A549 (cell line): ENCODE measurements at regions not wholly inside any gene's neighbourhood (a gene's known extent, or its start where the extent isn't known, plus 50 kb on each side); places are given as distances from the start of the nearest gene placed in this dataset.

Experiments
- ATAC-seq, 2 experiments: fragments of 200-7000 bp in 1 of 2; fragments of >200 bp in 1 of 2; cut with Nextera tagmentation in 1 of 2; cut with Tn5 transposase in 1 of 2; 3 replicates each; pipeline versions ENCODE4 v1.8.0 to v1.9.1; 2018 to 2020; ENCODE audit warnings: mild to moderate bottlenecking in 1 of 2, moderate library complexity in 1 of 2
- CTCF ChIA-PET: fragments of 300-600 bp; sonication (Branson Sonifier 250); formaldehyde crosslinking; extraction: SDS; loops from one replicate; lab custom pipeline; 2021; ENCODE audit warnings: antibody characterized with exemption, inconsistent platforms; lab: Yijun Ruan, JAX
- POLR2A ChIA-PET: fragments of 350-600 bp; formaldehyde crosslinking; extraction: SDS; loops from one replicate; lab custom pipeline; 2021; ENCODE audit warnings: antibody characterized with exemption, inconsistent platforms; lab: Yijun Ruan, JAX
- DNase-seq, 2 experiments: peaks; one replicate each; pipeline versions ENCODE4 v3.0.0 to v3.0.0-alpha.2; 2011 to 2016; ENCODE audit warnings: low read depth in 1 of 2, low spot score in 1 of 2
- FAIRE-seq: peaks from 2 replicates; lab custom pipeline; 2011; peaks lifted over from hg19 to GRCh38; lab: Jason Lieb, UNC
- H3K27ac ChIP-seq, 2 experiments: fragments of >200 bp; sonication (Bioruptor Twin); formaldehyde crosslinking; 3 replicates each; pipeline ENCODE4 v1.5.1; 2016 to 2017
- H3K4me1 ChIP-seq: fragments of >200 bp; sonication (Bioruptor Twin); formaldehyde crosslinking; 3 replicates; pipeline ENCODE4 v1.6.1; 2016
- H3K4me2 ChIP-seq: fragments of >200 bp; sonication (Bioruptor Twin); formaldehyde crosslinking; 3 replicates; pipeline ENCODE4 v1.6.1; 2016
- H3K4me3 ChIP-seq: fragments of >200 bp; sonication (Bioruptor Twin); formaldehyde crosslinking; 3 replicates; pipeline ENCODE4 v1.5.1; 2016
- H3K9me3 ChIP-seq: fragments of >200 bp; sonication (Bioruptor Twin); formaldehyde crosslinking; 3 replicates; pipeline ENCODE4 v1.6.1; 2016
- CBX2 ChIP-seq: fragments of 200-600 bp; sonication (generic); IDR thresholded peaks from 2 replicates; pipeline ENCODE4 v1.6.1; 2016; ENCODE audit warnings: low read depth, mild to moderate bottlenecking, borderline replicate concordance
- CBX8 ChIP-seq: fragments of 200-600 bp; sonication (generic); IDR thresholded peaks from 2 replicates; pipeline ENCODE4 v1.6.1; 2016
- CHD4 ChIP-seq: fragments of 200-600 bp; sonication (generic); IDR thresholded peaks from 2 replicates; pipeline ENCODE4 v1.6.1; 2016; ENCODE audit warnings: antibody characterized with exemption, mild to moderate bottlenecking, borderline replicate concordance
- EP300 ChIP-seq, 2 experiments: fragments of >200 bp; sonication (Bioruptor Twin); formaldehyde crosslinking; IDR thresholded peaks; 2 replicates in 1 of 2; 3 replicates in 1 of 2; pipeline ENCODE4 v1.6.1; 2016 to 2017
- ESRRA ChIP-seq: fragments of 150-350 bp; IDR thresholded peaks from 2 replicates; pipeline ENCODE4 v1.6.1; 2014; ENCODE audit warnings: mild to moderate bottlenecking, low read length, borderline replicate concordance
- FOSB ChIP-seq: fragments of 250-450 bp; sonication (Bioruptor Pico); IDR thresholded peaks from 2 replicates; pipeline ENCODE4 v1.5.0; 2020; ENCODE audit warnings: mild to moderate bottlenecking, moderate library complexity
- FOXS1 ChIP-seq: fragments of 250-450 bp; sonication (Bioruptor Pico); IDR thresholded peaks from 2 replicates; pipeline ENCODE4 v1.5.0; 2020; ENCODE audit warnings: mild to moderate bottlenecking, moderate library complexity
- GATA3 ChIP-seq: IDR thresholded peaks from 2 replicates; pipeline ENCODE4 v1.6.1; 2012; ENCODE audit warnings: borderline replicate concordance
- HDAC2 ChIP-seq: fragments of 200-600 bp; sonication (generic); IDR thresholded peaks from 2 replicates; pipeline ENCODE4 v1.6.1; 2016
- HEYL ChIP-seq: fragments of 250-450 bp; sonication (Bioruptor Pico); IDR thresholded peaks from 2 replicates; pipeline ENCODE4 v1.8.0; 2021; ENCODE audit warnings: mild to moderate bottlenecking, moderate library complexity
- HOXB5 ChIP-seq: fragments of 250-450 bp; sonication (Bioruptor Pico); IDR thresholded peaks from 2 replicates; pipeline ENCODE4 v1.5.0; 2020; ENCODE audit warnings: mild to moderate bottlenecking, moderate library complexity
- JUNB ChIP-seq: fragments of >200 bp; sonication (Bioruptor Twin); formaldehyde crosslinking; IDR thresholded peaks from 2 replicates; pipeline ENCODE4 v1.6.1; 2016
- MYC ChIP-seq: IDR thresholded peaks from 2 replicates; pipeline ENCODE4 v1.6.1; 2012; ENCODE audit warnings: mild to moderate bottlenecking, inconsistent platforms, low read length, improper control_type of control experiment, borderline replicate concordance
- NFE2L2 ChIP-seq: fragments of 150-350 bp; conservative IDR thresholded peaks from 2 replicates; pipeline ENCODE4 v1.6.1; 2014; ENCODE audit warnings: low read length
- NPAS2 ChIP-seq: fragments of 250-450 bp; sonication (Bioruptor Pico); IDR thresholded peaks from 2 replicates; pipeline ENCODE4 v1.8.0; 2022; ENCODE audit warnings: mild to moderate bottlenecking, moderate library complexity, borderline replicate concordance
- NR3C1 ChIP-seq: fragments of >200 bp; sonication (Bioruptor Twin); formaldehyde crosslinking; IDR thresholded peaks from 3 replicates; pipeline ENCODE4 v1.6.1; 2017
- PHF8 ChIP-seq: fragments of 200-600 bp; sonication (generic); IDR thresholded peaks from 2 replicates; pipeline ENCODE4 v1.6.1; 2016; ENCODE audit warnings: low read depth, mild to moderate bottlenecking, antibody characterized with exemption, moderate library complexity, borderline replicate concordance
- POLR2A ChIP-seq: IDR thresholded peaks from 2 replicates; pipeline ENCODE4 v1.6.1; 2012; ENCODE audit warnings: mild to moderate bottlenecking, low read length
- POLR2AphosphoS2 ChIP-seq: conservative IDR thresholded peaks from 2 replicates; pipeline ENCODE4 v1.6.1; 2012; ENCODE audit warnings: low read length, improper control_type of control experiment, inconsistent platforms
- RAD21 ChIP-seq, 2 experiments: fragments of >200 bp in 1 of 2; sonication (Bioruptor Twin) in 1 of 2; formaldehyde crosslinking in 1 of 2; IDR thresholded peaks in 1 of 2; conservative IDR thresholded peaks in 1 of 2; 2 replicates in 1 of 2; 3 replicates in 1 of 2; pipeline ENCODE4 v1.6.1; 2012 to 2018; ENCODE audit warnings: inconsistent platforms in 1 of 2
- RNF2 ChIP-seq: fragments of 200-600 bp; sonication (generic); IDR thresholded peaks from 2 replicates; pipeline ENCODE4 v1.6.1; 2016; ENCODE audit warnings: low read depth, mild to moderate bottlenecking, antibody characterized with exemption, moderate library complexity, borderline replicate concordance
- SMC3 ChIP-seq: fragments of >200 bp; sonication (Bioruptor Twin); formaldehyde crosslinking; IDR thresholded peaks from 3 replicates; pipeline ENCODE4 v1.6.1; 2018; ENCODE audit warnings: inconsistent platforms
- SREBF2 ChIP-seq: fragments of 450-650 bp; IDR thresholded peaks from 2 replicates; pipeline ENCODE4 v1.6.1; 2014; ENCODE audit warnings: mild to moderate bottlenecking, moderate library complexity
- ZNF302 ChIP-seq: fragments of 250-450 bp; sonication (Bioruptor Pico); IDR thresholded peaks from 2 replicates; pipeline ENCODE4 v1.9.0; 2021; ENCODE audit warnings: inconsistent platforms, mild to moderate bottlenecking, moderate library complexity
- WGBS: methylation state at CpG from one replicate; pipeline ENCODE4 v1.1.6; 2017; ENCODE audit errors: missing lambda C conversion rate; 5-methylcytosine and 5-hydroxymethylcytosine counted together
- TF ChIP-seq, protein P1 (sequence below): fragments of 200-600 bp; sonication (generic); IDR thresholded peaks from 2 replicates; pipeline ENCODE4 v1.6.1; 2016; ENCODE audit warnings: antibody characterized with exemption, mild to moderate bottlenecking, moderate library complexity
- TF ChIP-seq, protein P2 (sequence below): fragments of 250-450 bp; sonication (Bioruptor Pico); IDR thresholded peaks from 2 replicates; pipeline ENCODE4 v1.5.0; 2020; ENCODE audit warnings: low read depth, mild to moderate bottlenecking, moderate library complexity
- TF ChIP-seq, protein P3 (sequence below): fragments of 150-350 bp; IDR thresholded peaks from 2 replicates; pipeline ENCODE4 v1.6.1; 2014; ENCODE audit warnings: low read depth, mild to moderate bottlenecking, low read length
- TF ChIP-seq, protein P4 (sequence below): fragments of >200 bp; sonication (Bioruptor Twin); formaldehyde crosslinking; IDR thresholded peaks from 3 replicates; pipeline ENCODE4 v1.6.1; 2016
- TF ChIP-seq, protein P5 (sequence below): fragments of 250-450 bp; sonication (Bioruptor Pico); IDR thresholded peaks from 2 replicates; pipeline ENCODE4 v1.5.0; 2021; ENCODE audit warnings: mild to moderate bottlenecking, moderate library complexity, borderline replicate concordance
- TF ChIP-seq, protein P6 (sequence below): IDR thresholded peaks from 2 replicates; pipeline ENCODE4 v1.6.1; 2012

DNA sequence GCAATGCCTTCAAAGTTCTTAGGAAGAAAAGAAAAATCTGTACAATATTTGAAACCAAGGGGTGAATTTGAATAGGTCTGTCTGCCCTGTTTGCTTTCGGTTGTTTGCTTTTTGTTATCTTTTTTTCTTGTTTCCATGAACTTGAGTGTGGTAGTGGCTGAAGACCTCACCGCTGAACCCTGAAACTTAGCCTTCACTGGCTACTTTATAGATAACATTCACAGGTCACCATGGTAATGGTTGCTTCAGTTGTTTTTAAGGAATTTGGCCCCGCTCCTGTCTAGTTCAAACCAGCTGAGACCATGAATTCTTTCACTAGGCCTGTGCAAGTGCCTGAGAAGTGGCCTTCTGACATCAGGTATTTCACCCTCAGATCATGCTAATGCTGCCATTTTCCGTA is 137.0 kb upstream of the PMFBP1 start:
- Histone ChIP-seq H3K27ac (no peak overlapping the region), H3K4me1 (no peaks in the 10 kb centered on the region), H3K4me2 (no peak overlapping the region), H3K9me3 (0 out of 3 replicates have a peak, but pooled peaks cover 3% of the 10 kb centered on the region), H3K4me3 (no peak overlapping the region)
- 25% methylated on average over 4 of the region's 4 CpGs for WGBS
- ATAC-seq: no peak
- no peak for DNase-seq
- no peak for FAIRE-seq
- CTCF ChIA-PET: interaction anchor here (0.6 to 1.2 kb wide), 2 partner anchors 38 to 91 kb away, joined by 3 to 4 read pairs; no protein-coding TSS in a partner anchor
- POLR2A ChIA-PET: no interaction called here
- no peak for TF ChIP-seq RNF2
- no peak for TF ChIP-seq HOXB5 (CRISPR knock-in tag)
- no peak for TF ChIP-seq GATA3
- no peak for TF ChIP-seq FOSB (CRISPR knock-in tag)
- no peak for TF ChIP-seq FOXS1 (CRISPR knock-in tag)
- TF ChIP-seq, protein P1, sequence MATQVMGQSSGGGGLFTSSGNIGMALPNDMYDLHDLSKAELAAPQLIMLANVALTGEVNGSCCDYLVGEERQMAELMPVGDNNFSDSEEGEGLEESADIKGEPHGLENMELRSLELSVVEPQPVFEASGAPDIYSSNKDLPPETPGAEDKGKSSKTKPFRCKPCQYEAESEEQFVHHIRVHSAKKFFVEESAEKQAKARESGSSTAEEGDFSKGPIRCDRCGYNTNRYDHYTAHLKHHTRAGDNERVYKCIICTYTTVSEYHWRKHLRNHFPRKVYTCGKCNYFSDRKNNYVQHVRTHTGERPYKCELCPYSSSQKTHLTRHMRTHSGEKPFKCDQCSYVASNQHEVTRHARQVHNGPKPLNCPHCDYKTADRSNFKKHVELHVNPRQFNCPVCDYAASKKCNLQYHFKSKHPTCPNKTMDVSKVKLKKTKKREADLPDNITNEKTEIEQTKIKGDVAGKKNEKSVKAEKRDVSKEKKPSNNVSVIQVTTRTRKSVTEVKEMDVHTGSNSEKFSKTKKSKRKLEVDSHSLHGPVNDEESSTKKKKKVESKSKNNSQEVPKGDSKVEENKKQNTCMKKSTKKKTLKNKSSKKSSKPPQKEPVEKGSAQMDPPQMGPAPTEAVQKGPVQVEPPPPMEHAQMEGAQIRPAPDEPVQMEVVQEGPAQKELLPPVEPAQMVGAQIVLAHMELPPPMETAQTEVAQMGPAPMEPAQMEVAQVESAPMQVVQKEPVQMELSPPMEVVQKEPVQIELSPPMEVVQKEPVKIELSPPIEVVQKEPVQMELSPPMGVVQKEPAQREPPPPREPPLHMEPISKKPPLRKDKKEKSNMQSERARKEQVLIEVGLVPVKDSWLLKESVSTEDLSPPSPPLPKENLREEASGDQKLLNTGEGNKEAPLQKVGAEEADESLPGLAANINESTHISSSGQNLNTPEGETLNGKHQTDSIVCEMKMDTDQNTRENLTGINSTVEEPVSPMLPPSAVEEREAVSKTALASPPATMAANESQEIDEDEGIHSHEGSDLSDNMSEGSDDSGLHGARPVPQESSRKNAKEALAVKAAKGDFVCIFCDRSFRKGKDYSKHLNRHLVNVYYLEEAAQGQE: no peak
- no peak for TF ChIP-seq SREBF2
- no peak for TF ChIP-seq JUNB
- no peak for TF ChIP-seq NPAS2 (CRISPR knock-in tag)
- TF ChIP-seq, protein P2, sequence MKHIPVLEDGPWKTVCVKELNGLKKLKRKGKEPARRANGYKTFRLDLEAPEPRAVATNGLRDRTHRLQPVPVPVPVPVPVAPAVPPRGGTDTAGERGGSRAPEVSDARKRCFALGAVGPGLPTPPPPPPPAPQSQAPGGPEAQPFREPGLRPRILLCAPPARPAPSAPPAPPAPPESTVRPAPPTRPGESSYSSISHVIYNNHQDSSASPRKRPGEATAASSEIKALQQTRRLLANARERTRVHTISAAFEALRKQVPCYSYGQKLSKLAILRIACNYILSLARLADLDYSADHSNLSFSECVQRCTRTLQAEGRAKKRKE (CRISPR knock-in tag): no peak
- TF ChIP-seq, protein P3, sequence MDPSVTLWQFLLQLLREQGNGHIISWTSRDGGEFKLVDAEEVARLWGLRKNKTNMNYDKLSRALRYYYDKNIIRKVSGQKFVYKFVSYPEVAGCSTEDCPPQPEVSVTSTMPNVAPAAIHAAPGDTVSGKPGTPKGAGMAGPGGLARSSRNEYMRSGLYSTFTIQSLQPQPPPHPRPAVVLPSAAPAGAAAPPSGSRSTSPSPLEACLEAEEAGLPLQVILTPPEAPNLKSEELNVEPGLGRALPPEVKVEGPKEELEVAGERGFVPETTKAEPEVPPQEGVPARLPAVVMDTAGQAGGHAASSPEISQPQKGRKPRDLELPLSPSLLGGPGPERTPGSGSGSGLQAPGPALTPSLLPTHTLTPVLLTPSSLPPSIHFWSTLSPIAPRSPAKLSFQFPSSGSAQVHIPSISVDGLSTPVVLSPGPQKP: no peak
- TF ChIP-seq HEYL (CRISPR knock-in tag): no peak
- TF ChIP-seq, protein P4, sequence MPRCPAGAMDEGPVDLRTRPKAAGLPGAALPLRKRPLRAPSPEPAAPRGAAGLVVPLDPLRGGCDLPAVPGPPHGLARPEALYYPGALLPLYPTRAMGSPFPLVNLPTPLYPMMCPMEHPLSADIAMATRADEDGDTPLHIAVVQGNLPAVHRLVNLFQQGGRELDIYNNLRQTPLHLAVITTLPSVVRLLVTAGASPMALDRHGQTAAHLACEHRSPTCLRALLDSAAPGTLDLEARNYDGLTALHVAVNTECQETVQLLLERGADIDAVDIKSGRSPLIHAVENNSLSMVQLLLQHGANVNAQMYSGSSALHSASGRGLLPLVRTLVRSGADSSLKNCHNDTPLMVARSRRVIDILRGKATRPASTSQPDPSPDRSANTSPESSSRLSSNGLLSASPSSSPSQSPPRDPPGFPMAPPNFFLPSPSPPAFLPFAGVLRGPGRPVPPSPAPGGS: no peak
- TF ChIP-seq PHF8: no peak
- TF ChIP-seq, protein P5, sequence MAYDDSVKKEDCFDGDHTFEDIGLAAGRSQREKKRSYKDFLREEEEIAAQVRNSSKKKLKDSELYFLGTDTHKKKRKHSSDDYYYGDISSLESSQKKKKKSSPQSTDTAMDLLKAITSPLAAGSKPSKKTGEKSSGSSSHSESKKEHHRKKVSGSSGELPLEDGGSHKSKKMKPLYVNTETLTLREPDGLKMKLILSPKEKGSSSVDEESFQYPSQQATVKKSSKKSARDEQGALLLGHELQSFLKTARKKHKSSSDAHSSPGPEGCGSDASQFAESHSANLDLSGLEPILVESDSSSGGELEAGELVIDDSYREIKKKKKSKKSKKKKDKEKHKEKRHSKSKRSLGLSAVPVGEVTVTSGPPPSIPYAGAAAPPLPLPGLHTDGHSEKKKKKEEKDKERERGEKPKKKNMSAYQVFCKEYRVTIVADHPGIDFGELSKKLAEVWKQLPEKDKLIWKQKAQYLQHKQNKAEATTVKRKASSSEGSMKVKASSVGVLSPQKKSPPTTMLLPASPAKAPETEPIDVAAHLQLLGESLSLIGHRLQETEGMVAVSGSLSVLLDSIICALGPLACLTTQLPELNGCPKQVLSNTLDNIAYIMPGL (CRISPR knock-in tag): no peak
- TF ChIP-seq HDAC2: no peak
- TF ChIP-seq CHD4: no peak

DNA sequence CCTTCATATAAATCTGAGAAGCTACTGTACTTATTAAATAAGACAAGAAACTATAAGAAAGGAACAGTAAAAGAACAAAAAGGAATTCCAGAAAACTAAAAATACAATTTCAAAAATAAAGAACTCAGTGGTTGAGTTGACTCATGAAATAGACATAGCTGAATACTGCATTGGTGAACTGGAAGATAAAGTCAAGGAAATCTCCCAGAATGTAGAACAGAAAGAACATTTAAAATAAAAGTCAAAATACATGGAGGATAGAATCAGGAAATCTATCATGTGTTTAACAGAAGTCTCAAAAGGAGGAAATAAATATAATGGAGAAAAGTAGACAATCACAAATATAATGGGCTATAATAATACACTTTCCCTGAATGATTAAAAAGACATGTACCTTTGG is 136.4 kb upstream of the PMFBP1 start:
- ATAC-seq (no peak), DNase-seq (no peak), FAIRE-seq (no peak)
- H3K4me2 ChIP-seq: no peak overlapping the region
- no peak overlapping the region for H3K27ac ChIP-seq
- ChIA-PET POLR2A (no interaction called here), CTCF (interaction anchor here (1.2 kb wide), 1 partner anchor 92 kb away, joined by 4 read pairs; no protein-coding TSS in a partner anchor)
- H3K4me3 ChIP-seq: no peak overlapping the region
- no peaks in the 10 kb centered on the region for H3K4me1 ChIP-seq
- 0 out of 3 replicates have a peak, but pooled peaks cover 3% of the 10 kb centered on the region for H3K9me3 ChIP-seq
- TF ChIP-seq EP300 (IDR thresholded peaks at IDR 0.05): no peak
- no peak for TF ChIP-seq HEYL (CRISPR knock-in tag)
- TF ChIP-seq CBX2: no peak
- no peak for TF ChIP-seq ESRRA
- no peak for TF ChIP-seq POLR2AphosphoS2
- TF ChIP-seq NR3C1: no peak
- TF ChIP-seq CBX8: no peak
- TF ChIP-seq SMC3: no peak
- TF ChIP-seq NFE2L2: no peak
- no peak for TF ChIP-seq POLR2A
- no peak for TF ChIP-seq RAD21 (conservative IDR thresholded peaks at IDR 0.05 in 1 of 2, IDR thresholded peaks at IDR 0.05 in 1 of 2)
- TF ChIP-seq, protein P6, sequence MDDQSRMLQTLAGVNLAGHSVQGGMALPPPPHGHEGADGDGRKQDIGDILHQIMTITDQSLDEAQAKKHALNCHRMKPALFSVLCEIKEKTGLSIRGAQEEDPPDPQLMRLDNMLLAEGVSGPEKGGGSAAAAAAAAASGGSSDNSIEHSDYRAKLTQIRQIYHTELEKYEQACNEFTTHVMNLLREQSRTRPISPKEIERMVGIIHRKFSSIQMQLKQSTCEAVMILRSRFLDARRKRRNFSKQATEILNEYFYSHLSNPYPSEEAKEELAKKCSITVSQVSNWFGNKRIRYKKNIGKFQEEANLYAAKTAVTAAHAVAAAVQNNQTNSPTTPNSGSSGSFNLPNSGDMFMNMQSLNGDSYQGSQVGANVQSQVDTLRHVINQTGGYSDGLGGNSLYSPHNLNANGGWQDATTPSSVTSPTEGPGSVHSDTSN: no peak
- no peak for TF ChIP-seq CHD4
- no peak for TF ChIP-seq MYC
- TF ChIP-seq SREBF2: no peak
- no peak for TF ChIP-seq ZNF302 (CRISPR knock-in tag)
